Heart right ventricle (tissue), 16 donors: ENCODE measurements at regions not wholly inside any gene's neighbourhood (a gene's known extent, or its start where the extent isn't known, plus 50 kb on each side); places are given as distances from the start of the nearest gene placed in this dataset.

Experiments
- ATAC-seq, 8 donors: fragments of 200-7000 bp; cut with Tn5 transposase; one replicate each; pipeline ENCODE4 v1.9.1; 2020; ENCODE audit warnings: mild to moderate bottlenecking in 8 of 8, moderate library complexity in 8 of 8, moderate number of reproducible peaks in 1 of 8
- DNase-seq, 2 donors: peaks; one replicate each; pipeline ENCODE4 v3.0.0-alpha.2; 2020
- H3K27ac ChIP-seq, 10 donors: fragments of 200-600 bp; sonication (generic) in 2 of 10; one replicate each; pipeline versions ENCODE4 v1.5.0 to v1.8.0; 2020 to 2022; ENCODE audit warnings: mild to moderate bottlenecking in 3 of 10
- H3K27me3 ChIP-seq, 7 donors: fragments of 200-600 bp; one replicate each; pipeline ENCODE4 v1.8.0; 2021 to 2022; ENCODE audit warnings: mild to moderate bottlenecking in 2 of 7
- H3K36me3 ChIP-seq, 9 donors: fragments of 200-600 bp; sonication (generic) in 1 of 9; one replicate each; pipeline versions ENCODE4 v1.5.0 to v1.8.0; 2020 to 2022; ENCODE audit warnings: mild to moderate bottlenecking in 2 of 9
- H3K4me1 ChIP-seq, 9 donors: fragments of 200-600 bp; sonication (generic) in 1 of 9; one replicate each; pipeline versions ENCODE4 v1.5.0 to v1.8.0; 2020 to 2022; ENCODE audit warnings: mild to moderate bottlenecking in 4 of 9
- H3K4me3 ChIP-seq, 10 donors: fragments of 200-600 bp; sonication (generic) in 2 of 10; one replicate each; pipeline versions ENCODE4 v1.5.0 to v1.8.0; 2020 to 2022; ENCODE audit warnings: mild to moderate bottlenecking in 7 of 10, moderate library complexity in 2 of 10
- H3K9me3 ChIP-seq, 11 donors: fragments of 200-600 bp in 10 of 11; sonication (generic) in 2 of 11; one replicate each; pipeline versions ENCODE4 v1.5.0 to v1.8.0; 2013 to 2022; ENCODE audit warnings: mild to moderate bottlenecking in 2 of 11, control low read depth in 1 of 11, moderate library complexity in 1 of 11
- WGBS, 2 donors: extraction: QIAGEN DNeasy Blood & Tissue Kit; methylation state at CpG; one replicate each; pipeline ENCODE4 v1.1.7; 2013; ENCODE audit warnings: inconsistent platforms in 1 of 2; 5-methylcytosine and 5-hydroxymethylcytosine counted together
- intact Hi-C, 10 donors: fragments of 100-400 bp; cut with DNase I; formaldehyde crosslinking; loops; one replicate each; pipeline versions ENCODE4 v1.11.1 to v1.14.2; 2022
- TF ChIP-seq, protein P1 (sequence below), 9 donors: fragments of 200-600 bp; sonication (generic) in 2 of 9; IDR thresholded peaks; one replicate each; pipeline versions ENCODE4 v1.5.0 to v1.8.0; 2021 to 2022; ENCODE audit warnings: antibody characterized with exemption in 9 of 9, mild to moderate bottlenecking in 5 of 9, moderate library complexity in 1 of 9
- donor health status: Arrhythmogenic right ventricular cardiomyopathy.
- donor health status: ischemic (EF 13 %, LVEDD 7.1; RV severe dilation, severe dysfunction).
- donor health status: healthy with polysubstance abuse.
- donor health status: DM: no; HTN: yes; CAD: no.
- donor health status: DM: no; HTN: no; CAD: no.
- donor health status: ischemic (EF 25% LVEDD 6.9; RV normal size, moderate dysfunction).
- donor health status: ischemic (EF 25% LVEDD 5.7; RV mildly dilated, moderate dysfunction).
- donor health status: healthy.
- donor health status: DM: yes; HTN: yes; CAD: no.
- donor health status: Ischemic cardiomyopathy.
- donor health status: ischemic (EF 35%, LVEDD 5.7; RV mildly dilated, moderate dysfunction).
- donor health status: nonischemic (EF 11% LVEDD 7.7; RV severe dilation, severe dysfunction).
- donor health status: DM: yes; HTN: yes; CAD: no.
- donor health status: PGD.
- donor health status: ischemic (EF 29% LVEDD 5.4; RV normal size, mild dysfunction).
- donor health status: nonischemic (EF 23%, LVEDD 6.1; RV moderate dilation, normal function).

DNA sequence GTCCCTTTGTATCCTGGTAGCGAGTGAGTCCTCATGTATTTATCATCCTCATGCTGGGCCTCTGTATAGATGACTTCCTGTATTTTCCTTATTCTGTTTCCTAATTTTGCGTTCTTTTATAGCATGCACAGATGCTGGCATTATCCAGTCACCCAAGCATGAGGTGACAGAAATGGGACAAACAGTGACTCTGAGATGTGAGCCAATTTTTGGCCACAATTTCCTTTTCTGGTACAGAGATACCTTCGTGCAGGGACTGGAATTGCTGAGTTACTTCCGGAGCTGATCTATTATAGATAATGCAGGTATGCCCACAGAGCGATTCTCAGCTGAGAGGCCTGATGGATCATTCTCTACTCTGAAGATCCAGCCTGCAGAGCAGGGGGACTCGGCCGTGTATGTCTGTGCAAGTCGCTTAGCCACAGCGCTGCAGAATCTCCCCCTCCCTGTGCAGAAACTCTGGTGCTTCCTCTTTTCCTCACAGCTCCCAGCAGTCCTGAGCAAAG, 183.1 kb upstream of the PRSS58 start:
- peaks cover 0 to 15% (median 5%) of the 10 kb centered on the region in 7 donors for H3K27me3 ChIP-seq
- WGBS, 2 donors, result 49 to 50% methylated on average over 9 of the region's 9 CpGs
- no peaks in the 10 kb centered on the region for H3K9me3 ChIP-seq
- ATAC-seq, result no peak
- TF ChIP-seq, protein P1, sequence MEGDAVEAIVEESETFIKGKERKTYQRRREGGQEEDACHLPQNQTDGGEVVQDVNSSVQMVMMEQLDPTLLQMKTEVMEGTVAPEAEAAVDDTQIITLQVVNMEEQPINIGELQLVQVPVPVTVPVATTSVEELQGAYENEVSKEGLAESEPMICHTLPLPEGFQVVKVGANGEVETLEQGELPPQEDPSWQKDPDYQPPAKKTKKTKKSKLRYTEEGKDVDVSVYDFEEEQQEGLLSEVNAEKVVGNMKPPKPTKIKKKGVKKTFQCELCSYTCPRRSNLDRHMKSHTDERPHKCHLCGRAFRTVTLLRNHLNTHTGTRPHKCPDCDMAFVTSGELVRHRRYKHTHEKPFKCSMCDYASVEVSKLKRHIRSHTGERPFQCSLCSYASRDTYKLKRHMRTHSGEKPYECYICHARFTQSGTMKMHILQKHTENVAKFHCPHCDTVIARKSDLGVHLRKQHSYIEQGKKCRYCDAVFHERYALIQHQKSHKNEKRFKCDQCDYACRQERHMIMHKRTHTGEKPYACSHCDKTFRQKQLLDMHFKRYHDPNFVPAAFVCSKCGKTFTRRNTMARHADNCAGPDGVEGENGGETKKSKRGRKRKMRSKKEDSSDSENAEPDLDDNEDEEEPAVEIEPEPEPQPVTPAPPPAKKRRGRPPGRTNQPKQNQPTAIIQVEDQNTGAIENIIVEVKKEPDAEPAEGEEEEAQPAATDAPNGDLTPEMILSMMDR (IDR thresholded peaks at IDR 0.05), result no peak
- no peak overlapping the region for H3K27ac ChIP-seq
- no peak overlapping the region for H3K4me3 ChIP-seq
- no peak for DNase-seq
- H3K36me3 ChIP-seq, result no peaks in the 10 kb centered on the region
- peaks cover 0 to 51% (median 0%) of the 10 kb centered on the region in 9 donors for H3K4me1 ChIP-seq
- intact Hi-C loops, result no loop called here

GRCh38 chr7:142440219-142440905, 182.5 kb upstream of the PRSS58 start:
- 76 to 82% methylated on average over 6 of the region's 6 CpGs for WGBS, 2 donors
- H3K4me1 ChIP-seq, result peaks cover 0 to 51% (median 0%) of the 10 kb centered on the region in 9 donors
- H3K4me3 ChIP-seq, result no peak overlapping the region
- H3K27me3 ChIP-seq, result peaks cover 0 to 15% (median 5%) of the 10 kb centered on the region in 7 donors
- no peak overlapping the region for H3K27ac ChIP-seq
- intact Hi-C loops, result no loop called here
- TF ChIP-seq, protein P1 (IDR thresholded peaks at IDR 0.05), result no peak
- DNase-seq (no peak), ATAC-seq (no peak)
- H3K36me3 ChIP-seq, result no peaks in the 10 kb centered on the region
- peaks cover 0 to 2% (median 0%) of the 10 kb centered on the region in 11 donors for H3K9me3 ChIP-seq

DNA sequence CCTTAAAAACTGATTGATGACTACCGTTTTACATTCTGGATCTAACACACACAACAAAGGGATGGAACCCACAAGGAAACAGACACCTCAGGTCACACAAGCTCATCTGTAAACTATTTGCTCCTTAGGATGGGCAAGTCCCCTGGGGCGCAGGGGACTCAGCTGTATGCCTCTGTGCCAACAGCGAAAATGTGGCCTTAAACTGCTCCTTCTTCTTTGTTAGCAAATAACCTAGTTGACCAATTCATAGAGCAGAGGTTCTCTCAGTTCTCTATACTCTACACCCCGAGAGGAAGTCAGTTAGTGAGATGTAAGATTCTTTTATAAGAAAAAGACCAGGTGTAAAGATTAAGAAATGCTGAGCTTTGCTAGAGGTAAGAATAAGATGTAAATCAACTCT, 181.9 kb upstream of the PRSS58 start:
- DNase-seq, result no peak
- TF ChIP-seq, protein P1 (IDR thresholded peaks at IDR 0.05), result no peak
- no peaks in the 10 kb centered on the region for H3K36me3 ChIP-seq

DNA sequence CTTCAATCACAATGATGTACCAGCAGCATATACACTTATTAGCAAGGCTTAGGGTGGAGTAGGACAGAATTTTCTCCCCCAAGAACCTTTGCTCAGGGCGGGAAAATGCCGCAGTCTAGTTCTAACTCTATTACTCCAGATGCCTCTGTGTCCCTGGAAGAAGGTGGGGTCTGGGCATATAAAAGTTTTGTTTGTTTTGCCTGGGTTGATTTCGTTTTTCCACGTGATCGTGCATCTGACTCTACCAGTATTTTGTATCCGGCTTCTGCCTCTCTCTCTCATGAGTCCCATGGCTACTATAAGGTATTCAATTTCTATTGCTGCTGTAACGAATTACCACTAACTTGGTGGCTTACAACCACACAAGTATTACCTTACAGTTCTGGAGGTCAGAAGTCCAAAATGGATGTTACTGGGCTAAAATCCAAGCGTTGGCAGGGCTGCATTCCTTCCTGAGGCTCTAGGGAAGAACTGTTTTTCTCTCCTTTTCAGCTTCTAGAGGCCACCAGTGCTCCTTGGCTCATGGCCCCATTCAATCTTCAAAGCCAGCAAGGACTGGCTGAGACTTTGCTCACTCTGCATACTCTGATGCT, 181.2 kb upstream of the PRSS58 start:
- Histone ChIP-seq H3K36me3 (no peaks in the 10 kb centered on the region), H3K4me1 (peaks cover 0 to 45% (median 0%) of the 10 kb centered on the region in 9 donors), H3K4me3 (no peak overlapping the region), H3K9me3 (peaks cover 0 to 4% (median 0%) of the 10 kb centered on the region in 11 donors), H3K27ac (no peak overlapping the region), H3K27me3 (peaks cover 0 to 9% (median 0%) of the 10 kb centered on the region in 7 donors)
- intact Hi-C loops, result no loop called here
- 64 to 77% methylated on average over 8 of the region's 8 CpGs for WGBS, 2 donors
- DNase-seq (no peak), ATAC-seq (no peak)
- TF ChIP-seq, protein P1 (IDR thresholded peaks at IDR 0.05), result no peak

More for the DNA sequence above, 181.9 kb upstream of the PRSS58 start:
- Histone ChIP-seq H3K9me3 (peaks cover 0 to 4% (median 0%) of the 10 kb centered on the region in 11 donors), H3K27ac (no peak overlapping the region), H3K4me1 (peaks cover 0 to 49% (median 0%) of the 10 kb centered on the region in 9 donors), H3K27me3 (peaks cover 0 to 10% (median under 1%) of the 10 kb centered on the region in 7 donors), H3K4me3 (no peak overlapping the region)
- 87% methylated on average over 4 of the region's 4 CpGs for WGBS, 2 donors
- intact Hi-C loops, result no loop called here
- no peak for ATAC-seq
